Transverse colon (tissue), 3 donors: ENCODE measurements at regions not wholly inside any gene's neighbourhood (a gene's known extent, or its start where the extent isn't known, plus 50 kb on each side); places are given as distances from the start of the nearest gene placed in this dataset.

Experiments
- CTCF ChIP-seq, 5 experiments: fragments of 200-600 bp in 3 of 5; fragments of 450-650 bp in 2 of 5; sonication (generic) in 3 of 5; IDR thresholded peaks; 1 replicate in 2 of 5; 2 replicates in 3 of 5; pipeline ENCODE4 v1.5.1; 2016 to 2017; ENCODE audit warnings: antibody characterized with exemption in 5 of 5, inconsistent platforms in 3 of 5, mild to moderate bottlenecking in 2 of 5, moderate library complexity in 1 of 5
- EP300 ChIP-seq: sonication (generic); formaldehyde crosslinking; IDR thresholded peaks from one replicate; pipeline ENCODE4 v1.6.1; 2017; ENCODE audit warnings: antibody characterized with exemption, low read depth
- POLR2A ChIP-seq: fragments of 450-650 bp; IDR thresholded peaks from one replicate; pipeline ENCODE4 v1.6.1; 2016; ENCODE audit warnings: antibody characterized with exemption, mild to moderate bottlenecking, moderate library complexity

GRCh38 chr4:26161030-26161824 lies 159.6 kb upstream of the RBPJ start:
- TF ChIP-seq CTCF (IDR thresholded peaks at IDR 0.05) (no peak), POLR2A (no peak), EP300 (no peak)
